ENCODE measurements at regions not wholly inside any gene's neighbourhood (a gene's known extent, or its start where the extent isn't known, plus 50 kb on each side); places are given as distances from the start of the nearest gene placed in this dataset.

DNA sequence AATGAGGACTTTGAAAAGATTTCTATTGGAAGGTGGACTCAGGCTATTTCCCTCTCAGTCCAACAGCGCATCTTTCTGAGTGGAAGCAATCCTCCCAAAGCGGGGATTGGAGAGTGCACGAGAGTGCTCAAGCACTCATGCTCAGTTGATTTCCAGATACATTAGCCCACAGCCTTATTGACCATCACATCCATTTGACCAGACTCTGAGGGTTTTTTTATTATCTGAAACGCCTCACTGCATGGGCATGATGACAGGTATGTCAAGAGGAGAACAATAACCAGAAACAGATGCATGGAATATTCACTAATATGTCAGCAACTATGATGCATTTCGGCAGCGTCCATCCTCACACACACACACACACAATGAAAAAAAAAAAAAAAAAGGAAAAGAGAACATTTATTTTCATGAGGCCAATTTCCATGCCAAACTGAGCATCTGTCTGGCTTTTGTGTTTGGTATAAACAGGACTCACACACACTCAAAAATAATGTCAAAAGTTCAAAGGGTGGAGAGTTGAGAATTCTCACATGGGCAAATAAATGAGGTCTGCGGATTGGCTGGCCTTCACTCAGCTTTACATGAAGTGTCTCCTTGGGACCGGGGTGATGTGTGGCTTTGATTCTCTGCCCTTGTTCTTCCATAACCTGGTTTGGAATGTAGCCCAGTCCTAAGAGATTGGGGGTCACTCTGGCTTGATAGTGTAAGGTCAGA, 371.6 kb downstream of the MCTP2 start:
- no peak for DNase-seq (ENCODE audit: insufficient read length, low spot score)

DNA sequence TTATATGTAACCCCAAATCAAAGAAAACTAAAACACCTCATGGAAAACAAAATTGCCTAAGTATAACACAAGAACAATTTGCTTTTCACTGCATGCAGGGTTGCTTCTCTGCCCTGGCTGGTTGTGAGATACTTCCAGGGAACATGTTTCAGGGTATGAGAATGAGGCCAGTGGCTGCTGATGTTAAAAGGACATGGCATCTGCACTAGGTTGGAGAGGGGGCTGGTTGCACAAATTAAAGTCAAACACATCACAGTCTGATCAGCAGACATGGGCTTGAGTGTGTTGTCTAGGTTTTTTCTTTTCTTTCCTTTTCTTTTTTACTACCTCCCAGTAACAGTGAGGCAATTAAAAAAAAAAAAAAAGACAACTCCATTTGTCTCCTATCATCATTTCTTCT, 374.9 kb downstream of the MCTP2 start:
- FAIRE-seq (no peak), DNase-seq (ENCODE audit: insufficient read length, low spot score) (no peak)

More for the DNA sequence above, 371.6 kb downstream of the MCTP2 start:
- FAIRE-seq: no peak

GRCh38 chr15:94607176-94607654, 375.9 kb downstream of the MCTP2 start:
- DNase-seq (ENCODE audit: insufficient read length, low spot score) (no peak), FAIRE-seq (no peak)

- FAIRE-seq: no peak
- DNase-seq (ENCODE audit: insufficient read length, low spot score): no peak
Observed at GRCh38 chr15:94610069-94610468, 378.7 kb downstream of the MCTP2 start.

GRCh38 chr15:94610485-94610884, 379.1 kb downstream of the MCTP2 start:
- no peak for DNase-seq (ENCODE audit: insufficient read length, low spot score)
- FAIRE-seq: no peak

- FAIRE-seq (no peak), DNase-seq (ENCODE audit: insufficient read length, low spot score) (no peak)
Observed at GRCh38 chr15:94611656-94612055, 380.3 kb downstream of the MCTP2 start.

GRCh38 chr15:94615688-94616087, 384.3 kb downstream of the MCTP2 start:
- no peak for DNase-seq (ENCODE audit: insufficient read length, low spot score)
- no peak for FAIRE-seq

DNA sequence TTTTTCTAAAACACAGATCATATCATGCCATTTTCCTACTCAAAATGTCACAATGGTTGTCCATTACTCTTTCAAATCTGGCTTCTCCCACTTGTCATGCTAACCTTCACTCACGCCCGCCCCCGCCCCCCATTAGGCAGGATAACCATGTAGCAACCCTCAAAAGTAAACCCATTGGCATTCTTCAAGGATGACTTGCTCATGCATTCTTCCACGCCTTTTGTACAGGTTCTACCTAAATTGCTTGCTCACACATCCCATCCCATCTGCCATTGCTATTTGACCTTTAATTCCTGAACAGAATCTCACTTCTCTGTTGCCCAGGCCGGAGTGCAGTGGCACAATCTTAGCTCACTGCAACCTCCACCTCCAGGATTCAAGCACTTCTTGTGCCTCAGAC, 389.3 kb downstream of the MCTP2 start:
- FAIRE-seq: no peak

GRCh38 chr15:94621736-94622135, 390.4 kb downstream of the MCTP2 start:
- no peak for FAIRE-seq
- DNase-seq (ENCODE audit: insufficient read length, low spot score): no peak

More for the DNA sequence above, 389.3 kb downstream of the MCTP2 start:
- DNase-seq (ENCODE audit: insufficient read length, low spot score): no peak

GRCh38 chr15:94626949-94627348, 395.6 kb downstream of the MCTP2 start:
- FAIRE-seq (no peak), DNase-seq (ENCODE audit: insufficient read length, low spot score) (no peak)

GRCh38 chr15:94631608-94632007, 400.2 kb downstream of the MCTP2 start:
- no peak for DNase-seq (ENCODE audit: insufficient read length, low spot score)

GRCh38 chr15:94638183-94638582, 406.8 kb downstream of the MCTP2 start:
- FAIRE-seq: no peak
- DNase-seq (ENCODE audit: insufficient read length, low spot score): no peak

More at GRCh38 chr15:94631608-94632007, 400.2 kb downstream of the MCTP2 start:
- no peak for FAIRE-seq

DNA sequence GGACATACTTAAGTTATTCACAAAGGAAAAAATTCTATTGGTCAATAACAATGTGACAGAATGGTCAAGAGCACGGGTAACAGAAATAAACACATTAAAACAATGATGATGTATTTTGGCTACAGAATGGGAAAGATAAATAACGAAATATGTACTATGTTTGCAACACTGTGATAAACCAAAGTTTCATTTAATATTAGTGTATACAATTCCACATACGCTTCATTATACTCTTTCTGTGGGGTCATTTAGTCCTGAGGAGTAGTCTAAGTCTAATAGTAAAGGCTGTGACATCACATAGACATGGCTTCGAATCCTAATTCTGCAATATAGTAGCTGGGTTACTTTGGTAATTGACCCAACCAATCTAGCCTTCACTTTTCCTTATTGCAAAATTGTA, 408.3 kb downstream of the MCTP2 start:
- no peak for FAIRE-seq
- DNase-seq (ENCODE audit: insufficient read length, low spot score): no peak

DNA sequence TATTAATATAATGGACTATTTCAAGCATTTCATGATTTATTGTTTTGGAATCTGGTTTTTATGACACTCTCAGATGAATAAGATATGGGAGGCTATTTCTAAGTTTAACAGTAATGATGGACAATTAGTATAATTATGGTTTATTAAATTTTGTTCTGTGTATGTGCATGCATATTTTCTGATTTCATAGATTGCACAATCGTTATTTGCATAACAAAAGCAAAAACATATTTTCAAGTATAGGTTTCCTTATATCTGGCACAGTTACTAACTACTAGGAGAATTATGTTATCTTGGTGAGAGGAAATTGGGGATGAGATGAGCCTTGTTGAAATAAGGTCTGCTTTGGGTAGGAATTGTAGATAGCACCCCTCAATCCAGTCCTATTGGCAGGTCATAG, 413.1 kb downstream of the MCTP2 start:
- FAIRE-seq: no peak
- DNase-seq (ENCODE audit: insufficient read length, low spot score): no peak

DNA sequence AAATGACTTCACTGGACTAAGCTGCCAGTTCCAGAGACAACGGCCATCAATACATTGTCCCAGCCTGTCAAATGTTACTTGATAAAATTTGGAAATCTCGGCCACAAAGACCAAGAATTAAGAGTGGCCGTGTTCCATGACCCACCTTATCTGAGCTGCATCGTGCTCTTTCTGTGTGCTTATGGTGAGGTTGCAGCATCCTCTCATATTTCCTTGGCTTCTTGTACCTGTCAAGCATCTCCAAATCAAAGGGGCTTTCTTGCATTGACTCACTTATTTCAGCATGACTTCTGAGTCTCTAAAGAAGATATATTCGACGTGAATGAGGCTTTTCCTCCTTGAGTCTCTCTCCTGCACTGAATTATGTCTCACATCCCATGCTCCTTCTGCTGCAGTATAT, 421.7 kb downstream of the MCTP2 start:
- DNase-seq (ENCODE audit: insufficient read length, low spot score) (no peak), FAIRE-seq (no peak)

DNA sequence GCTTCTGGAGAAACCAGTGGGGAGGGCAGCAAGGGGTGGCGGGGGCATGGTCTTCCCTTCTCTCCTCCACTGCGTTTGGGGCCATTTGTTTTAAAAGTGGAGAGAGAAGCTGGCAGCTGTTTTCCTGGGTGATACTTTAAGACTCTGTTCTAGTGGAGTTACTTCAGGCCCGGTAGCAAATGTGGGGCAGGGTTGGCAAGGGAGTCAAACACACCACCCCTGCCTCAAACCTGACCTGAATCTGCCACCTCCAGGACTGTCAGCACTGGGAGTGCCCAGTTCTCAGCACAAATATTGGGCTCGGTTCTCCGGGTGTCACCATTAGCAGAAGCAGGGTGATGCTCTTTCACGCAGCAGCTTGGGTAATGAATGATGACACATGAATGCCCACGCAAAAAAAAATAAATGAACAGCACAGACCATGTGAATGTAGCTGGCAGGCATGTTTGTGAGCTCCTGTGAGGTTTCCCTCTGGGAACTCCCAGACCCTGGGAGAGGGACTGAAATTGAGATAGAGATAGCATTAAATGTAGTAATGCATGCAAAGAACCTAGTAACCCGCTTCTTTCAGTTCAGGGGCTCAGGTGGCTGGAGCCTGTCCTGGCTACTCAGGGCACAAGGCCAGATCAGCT, 424.0 kb downstream of the MCTP2 start:
- FAIRE-seq (no peak), DNase-seq (ENCODE audit: insufficient read length, low spot score) (no peak)

DNA sequence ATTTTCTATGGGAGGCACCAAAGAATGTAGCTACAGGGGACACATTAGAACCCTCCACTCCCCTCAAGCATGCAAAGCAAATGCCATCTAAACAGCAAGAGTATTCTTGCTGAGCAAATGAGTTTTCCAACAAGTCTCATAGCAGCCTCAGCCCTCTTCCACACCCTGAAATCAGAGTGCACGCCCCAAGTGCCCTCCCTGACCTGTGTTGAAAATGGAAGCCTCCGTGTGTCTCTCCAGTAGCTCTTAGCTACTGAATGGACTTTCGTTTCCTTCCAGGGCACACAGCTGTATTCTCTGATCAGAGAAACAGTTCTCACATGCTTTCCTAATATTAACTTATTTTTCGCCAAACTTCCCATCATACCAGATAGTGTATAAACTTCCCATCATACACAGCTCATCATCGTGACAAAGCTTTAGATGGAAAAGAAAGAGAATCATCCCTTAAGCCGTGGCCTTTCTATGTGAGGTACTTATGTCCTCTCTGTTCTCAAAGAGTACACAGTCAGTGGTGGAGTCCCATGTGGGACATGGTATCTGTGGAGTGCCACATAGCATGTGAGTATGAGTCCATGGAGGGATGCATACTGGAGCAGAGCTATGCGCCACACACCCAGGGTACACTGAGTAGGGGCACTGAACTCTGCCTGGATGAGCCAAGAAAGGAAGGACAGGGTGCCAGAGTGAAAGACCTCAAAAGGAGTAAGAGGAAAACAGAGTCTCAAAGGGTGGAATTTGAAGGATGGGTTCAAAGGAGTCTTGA, 434.5 kb downstream of the MCTP2 start:
- FAIRE-seq (no peak), DNase-seq (ENCODE audit: insufficient read length, low spot score) (no peak)

- no peak for FAIRE-seq
- no peak for DNase-seq (ENCODE audit: insufficient read length, low spot score)
Observed at GRCh38 chr15:94666553-94666952, 435.2 kb downstream of the MCTP2 start.

DNA sequence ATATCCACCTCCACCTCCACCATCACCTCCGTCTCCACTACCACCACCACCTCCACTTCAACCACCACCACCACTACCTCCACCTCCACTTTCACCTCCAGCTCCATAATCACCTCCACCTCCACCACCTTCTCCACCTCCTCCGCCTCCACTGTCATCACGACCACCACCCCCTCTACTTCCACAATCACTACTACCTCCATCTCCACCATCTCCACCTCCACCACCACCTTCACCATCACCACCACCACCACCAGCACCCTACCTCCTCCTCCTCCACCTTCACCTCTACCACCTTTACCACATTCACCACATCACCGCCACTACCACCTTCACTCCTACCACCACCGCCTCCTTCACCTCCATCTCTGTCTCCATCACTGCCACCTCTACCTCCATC, 435.7 kb downstream of the MCTP2 start:
- no peak for FAIRE-seq
- no peak for DNase-seq (ENCODE audit: insufficient read length, low spot score)

DNA sequence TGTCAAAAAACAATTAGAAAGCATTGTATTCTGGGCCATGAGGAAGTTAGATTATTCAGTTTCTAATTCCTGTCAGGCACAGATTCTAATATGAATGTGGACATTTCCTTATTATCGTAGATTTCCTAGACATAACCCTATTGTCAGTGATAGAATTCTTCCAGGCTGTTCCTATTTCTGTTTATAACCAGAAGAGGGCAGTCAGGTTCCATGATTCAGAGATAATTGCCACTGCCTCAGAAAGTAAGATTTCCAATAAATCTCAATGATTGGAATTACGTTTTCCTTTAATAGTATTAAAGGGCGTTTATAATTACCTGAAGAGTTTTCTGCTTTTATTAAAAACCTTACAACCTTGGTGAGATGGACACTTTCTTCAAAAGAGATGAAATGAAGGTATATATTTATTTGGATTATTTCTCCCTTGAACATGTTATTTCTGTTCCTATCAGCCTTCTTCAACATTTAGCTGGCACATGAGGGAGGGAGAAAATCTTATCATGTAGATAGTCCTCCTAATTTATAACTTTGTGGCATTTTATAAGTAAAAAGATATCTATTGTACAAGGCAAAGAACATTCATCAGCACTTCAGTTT, 439.2 kb downstream of the MCTP2 start:
- FAIRE-seq (no peak), DNase-seq (ENCODE audit: insufficient read length, low spot score) (peak; percentile 5)

- no peak for FAIRE-seq
- DNase-seq (ENCODE audit: insufficient read length, low spot score): no peak
Observed at GRCh38 chr15:94671858-94672532, 440.6 kb downstream of the MCTP2 start.
